ENCODE measurements at regions not wholly inside any gene's neighbourhood (a gene's known extent, or its start where the extent isn't known, plus 50 kb on each side); places are given as distances from the start of the nearest gene placed in this dataset.
"Not testable (repeated sequence)": the region's sequence is repeated elsewhere in the genome, so short reads cannot be mapped to it uniquely, and the experiment has no call there.

GRCh38 chr12:102728506-102729242 lies 188.4 kb downstream of the PAH start:
- no peak for DNase-seq

DNA sequence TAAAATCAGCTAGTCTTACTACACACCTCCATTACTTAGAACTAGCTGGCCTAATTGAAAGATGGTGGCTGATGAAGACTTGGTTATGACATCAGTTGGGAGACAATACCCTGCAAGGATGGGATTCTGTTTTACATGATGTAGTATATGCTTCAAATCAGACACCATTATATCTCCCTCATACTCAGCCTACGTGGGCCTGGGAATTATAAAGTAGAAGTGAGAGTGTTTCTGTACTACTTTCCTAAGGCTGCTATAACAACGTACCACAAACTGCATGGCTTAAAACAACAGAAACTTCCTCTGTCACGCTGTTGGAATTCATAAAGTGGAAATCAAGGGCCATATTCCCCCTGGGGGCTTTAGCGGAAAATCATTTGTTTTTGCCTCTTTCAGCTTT lies 190.4 kb downstream of the PAH start:
- DNase-seq = no peak

GRCh38 chr12:102722147-102722546 lies 194.9 kb downstream of the PAH start:
- DNase-seq = no peak

GRCh38 chr12:102708108-102708507 lies 208.9 kb downstream of the PAH start:
- DNase-seq = no peak

- DNase-seq = peak in 9 of 56 donors; percentile 0 to 34 (median 3)
These were observed 214.5 kb downstream of the PAH start for GRCh38 chr12:102702447-102703114.

DNA sequence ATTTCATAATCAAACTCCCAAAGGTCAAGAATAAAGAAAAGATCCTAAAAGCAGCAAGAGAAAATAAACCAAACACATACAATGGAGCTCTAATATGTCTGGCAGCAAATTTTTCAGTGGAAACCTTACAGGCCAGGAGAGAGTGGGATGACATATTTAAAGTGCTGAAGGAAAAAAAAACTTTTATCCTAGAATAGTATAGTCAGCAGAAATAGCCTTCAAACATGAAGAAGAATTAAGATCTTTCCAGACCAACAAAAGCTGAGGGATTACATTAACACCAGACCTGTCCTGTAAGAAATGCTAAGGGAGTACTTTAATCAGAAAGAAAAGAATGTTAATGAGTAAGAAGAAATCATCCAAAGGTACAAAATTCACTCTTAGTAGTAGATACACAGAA lies 215.7 kb upstream of the IGF1 start:
- no peak for DNase-seq

DNA sequence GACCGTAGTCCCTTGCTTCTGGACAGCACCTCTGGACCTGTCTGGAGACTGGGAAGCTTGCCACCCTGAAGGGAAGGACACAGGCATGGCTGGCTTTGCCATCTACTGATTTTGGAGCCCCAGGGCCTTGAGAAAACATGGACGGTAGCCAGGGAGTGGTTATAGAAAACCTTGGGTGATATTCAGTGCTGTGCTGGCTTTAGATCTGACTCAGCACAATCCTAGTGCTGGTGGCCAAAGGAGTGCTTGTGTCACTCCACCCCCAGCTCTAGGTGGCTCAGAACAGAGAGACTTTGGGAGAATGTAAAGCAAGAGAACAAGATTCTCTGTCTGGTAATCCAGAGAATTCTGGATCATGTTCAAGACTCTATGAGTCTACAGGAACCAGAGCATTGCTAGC lies 214.5 kb upstream of the IGF1 start:
- DNase-seq = no peak

DNA sequence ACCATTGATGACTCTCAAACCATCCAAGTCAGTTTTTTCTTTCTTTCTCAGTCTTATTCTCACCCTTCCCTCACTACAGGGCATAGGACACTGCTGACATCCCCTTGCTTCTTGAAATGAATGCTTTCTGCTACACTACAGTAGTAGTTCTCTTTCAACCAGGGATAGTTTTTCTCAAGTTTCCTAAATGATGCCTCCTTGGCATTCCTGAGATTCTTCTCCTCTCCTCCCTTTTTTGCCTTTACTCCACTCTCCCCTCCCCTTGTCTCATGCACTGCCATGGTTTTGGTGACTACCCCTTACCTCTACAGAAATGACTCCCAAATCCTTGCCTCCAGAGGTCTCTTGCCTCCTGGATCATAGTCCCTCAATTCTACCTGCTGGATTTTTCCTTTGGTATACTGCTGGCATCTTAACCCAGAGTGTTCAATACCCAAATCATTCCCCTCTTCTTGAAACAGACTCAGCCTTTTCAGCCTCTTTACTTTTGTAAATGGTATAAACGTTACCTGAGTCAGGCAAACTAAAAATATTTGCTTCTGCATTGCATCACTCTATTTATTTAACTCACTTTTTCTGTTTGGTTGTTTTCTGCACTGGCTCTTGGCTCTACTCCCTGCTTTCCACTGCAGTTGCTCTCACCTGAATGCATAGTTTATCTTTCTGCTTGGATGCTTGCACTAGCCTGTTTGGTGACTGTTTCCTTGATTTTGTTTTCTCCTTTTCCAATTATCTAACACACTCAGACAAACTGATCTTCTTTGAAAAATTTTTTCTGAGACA lies 211.6 kb upstream of the IGF1 start:
- DNase-seq = no peak

GRCh38 chr12:102690253-102690652 lies 209.9 kb upstream of the IGF1 start:
- peak in 2 of 56 donors; percentile 0 to 4 for DNase-seq

DNA sequence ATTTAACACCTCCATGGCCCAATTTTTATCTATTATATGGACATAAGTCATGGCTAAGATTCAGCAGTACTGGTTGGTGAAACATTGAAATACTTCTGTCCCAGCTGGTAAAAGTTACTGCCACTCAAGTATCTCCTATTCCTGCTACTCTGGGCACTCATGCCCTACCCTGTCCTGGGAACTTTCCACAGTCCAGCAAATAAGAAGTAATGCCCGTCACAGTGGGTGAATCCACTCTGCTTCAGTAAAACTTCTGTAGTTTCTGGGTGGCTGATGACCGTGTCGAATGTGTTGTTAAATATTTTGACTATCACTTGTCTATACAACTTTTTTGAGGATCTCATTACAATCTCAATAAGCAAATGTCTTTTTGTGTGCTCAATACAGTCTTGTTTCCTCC lies 209.3 kb upstream of the IGF1 start:
- no peak for DNase-seq

DNA sequence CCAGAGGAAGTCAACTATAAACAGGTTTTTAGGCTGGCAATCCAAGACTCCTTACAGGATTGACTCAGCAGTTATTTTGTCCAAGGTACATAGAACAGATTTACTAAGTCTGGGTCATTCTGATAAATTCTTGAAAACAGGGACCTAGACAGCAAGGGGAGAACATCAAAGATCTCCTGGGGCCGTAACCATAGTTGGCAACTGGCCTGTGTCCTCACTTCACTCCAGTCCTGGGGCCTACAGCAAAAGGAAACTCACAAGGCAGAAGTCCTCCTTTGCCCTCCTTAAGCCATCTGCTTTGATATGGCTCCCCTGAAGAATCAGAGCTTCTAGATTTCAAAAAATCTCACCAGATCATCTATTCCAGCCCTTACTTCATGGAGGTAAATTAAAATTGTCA lies 207.2 kb upstream of the IGF1 start:
- DNase-seq = no peak

DNA sequence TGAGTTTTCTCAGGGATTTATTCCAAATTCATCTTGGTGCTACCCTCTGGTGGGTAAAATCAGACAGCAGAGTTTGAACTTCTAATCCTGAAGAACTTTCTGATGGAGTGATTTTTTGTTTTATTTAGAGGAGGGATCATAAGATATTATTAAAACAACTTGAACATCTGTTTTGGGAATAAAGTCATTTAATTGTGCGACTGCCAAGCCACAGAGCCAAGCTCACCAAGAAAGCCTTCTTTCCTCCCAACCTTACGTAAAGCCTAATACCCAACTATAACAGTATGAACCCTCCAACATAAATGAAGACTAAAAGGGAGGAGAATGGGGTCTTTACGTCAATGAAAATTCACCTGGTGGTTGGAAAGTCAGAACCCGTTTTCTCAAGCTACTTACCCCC lies 205.5 kb upstream of the IGF1 start:
- DNase-seq = no peak

- DNase-seq = no peak
These were observed 204.8 kb upstream of the IGF1 start for GRCh38 chr12:102685172-102685571.

GRCh38 chr12:102682366-102683289 lies 202.3 kb upstream of the IGF1 start:
- DNase-seq = no peak

DNA sequence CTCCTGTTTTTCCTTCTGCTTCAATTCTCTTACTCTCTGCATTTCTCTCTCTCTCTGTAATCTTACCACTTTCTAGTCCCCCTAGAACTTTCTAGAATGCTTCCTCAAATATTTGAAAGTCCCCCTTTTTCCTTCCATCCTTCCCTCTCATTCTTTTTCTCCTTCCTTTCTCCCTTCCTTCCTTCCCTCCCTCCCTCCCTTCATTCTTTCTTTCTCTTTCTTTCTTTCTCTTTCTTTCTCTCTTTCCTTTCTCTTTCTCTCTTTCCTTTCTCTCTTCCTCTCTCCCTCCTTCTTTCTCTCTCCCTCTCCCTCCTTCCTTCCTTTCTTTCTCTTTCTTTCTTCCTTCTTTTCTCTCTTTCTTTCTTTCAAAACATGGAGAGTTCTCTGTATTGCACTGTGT lies 201.4 kb upstream of the IGF1 start:
- no peak for DNase-seq

GRCh38 chr12:102681309-102681708 lies 200.9 kb upstream of the IGF1 start:
- DNase-seq = no peak

- no peak for DNase-seq
These were observed 199.9 kb upstream of the IGF1 start for GRCh38 chr12:102680304-102680703.

DNA sequence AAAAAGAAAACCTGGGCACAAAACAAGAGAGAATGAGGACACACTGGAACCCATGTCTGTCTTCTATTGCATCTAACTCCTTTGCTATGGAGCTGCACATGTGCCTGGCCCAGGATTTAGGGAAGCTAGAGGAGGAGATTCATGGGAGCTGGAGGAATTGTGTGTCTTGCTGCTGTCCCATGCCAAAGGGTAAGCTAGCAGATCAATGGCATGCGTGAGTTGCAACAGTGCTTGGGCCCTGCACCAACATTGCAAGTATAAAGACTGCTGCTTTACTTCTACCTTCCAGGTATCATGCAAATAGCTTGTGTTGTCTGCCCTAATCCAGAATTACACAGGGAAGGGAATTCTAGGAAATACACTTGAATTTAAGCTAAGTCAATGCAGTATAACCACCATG lies 196.4 kb upstream of the IGF1 start:
- DNase-seq = no peak

- DNase-seq = no peak
These were observed 195.3 kb upstream of the IGF1 start for GRCh38 chr12:102675672-102676071.

DNA sequence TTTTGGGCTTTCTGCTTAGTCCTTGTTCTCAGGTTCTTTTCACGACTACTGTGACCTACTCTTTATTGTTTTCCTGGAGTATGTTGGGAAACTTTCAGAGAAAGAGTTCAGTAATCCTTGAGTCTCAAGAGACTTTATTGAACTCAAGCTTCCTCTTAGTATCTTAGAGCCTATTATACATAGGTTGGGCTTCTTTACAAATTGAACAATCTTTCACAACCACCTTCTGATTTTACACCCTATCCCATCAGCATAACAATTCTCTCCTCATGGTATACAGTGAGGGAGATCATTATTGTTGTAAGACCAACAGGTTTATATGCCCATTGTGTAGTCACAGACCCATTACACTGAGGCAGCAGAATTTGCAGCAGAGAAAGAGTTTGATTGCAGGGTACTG lies 193.2 kb upstream of the IGF1 start:
- no peak for DNase-seq

GRCh38 chr12:102672212-102672611 lies 191.8 kb upstream of the IGF1 start:
- DNase-seq = not testable (repeated sequence)

All from amygdala (tissue), 56 donors.